ENCODE measurements at regions not wholly inside any gene's neighbourhood (a gene's known extent, or its start where the extent isn't known, plus 50 kb on each side); places are given as distances from the start of the nearest gene placed in this dataset.

GRCh38 chr3:135756106-135756668 lies 209.3 kb upstream of the PPP2R3A start:
- no peak for TF ChIP-seq TAF1 (IDR thresholded peaks at IDR 0.05; ENCODE audit: low read depth)
- TF ChIP-seq REST (IDR thresholded peaks at IDR 0.05; ENCODE audit: low read depth) = no peak
- TF ChIP-seq, protein P1, sequence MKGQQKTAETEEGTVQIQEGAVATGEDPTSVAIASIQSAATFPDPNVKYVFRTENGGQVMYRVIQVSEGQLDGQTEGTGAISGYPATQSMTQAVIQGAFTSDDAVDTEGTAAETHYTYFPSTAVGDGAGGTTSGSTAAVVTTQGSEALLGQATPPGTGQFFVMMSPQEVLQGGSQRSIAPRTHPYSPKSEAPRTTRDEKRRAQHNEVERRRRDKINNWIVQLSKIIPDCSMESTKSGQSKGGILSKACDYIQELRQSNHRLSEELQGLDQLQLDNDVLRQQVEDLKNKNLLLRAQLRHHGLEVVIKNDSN (IDR thresholded peaks at IDR 0.05) = no peak
- TF ChIP-seq RAD21 (IDR thresholded peaks at IDR 0.05; ENCODE audit: low read depth) = no peak
- TF ChIP-seq YY1 (IDR thresholded peaks at IDR 0.05; ENCODE audit: low read depth) = no peak
- no peak for TF ChIP-seq MAX (IDR thresholded peaks at IDR 0.05)
- TF ChIP-seq CREB1 (IDR thresholded peaks at IDR 0.05; ENCODE audit: low read depth) = no peak
- no peak for TF ChIP-seq CEBPB (IDR thresholded peaks at IDR 0.05)
- no peak for TF ChIP-seq NFIC (IDR thresholded peaks at IDR 0.05)
- no peak for TF ChIP-seq EP300 (IDR thresholded peaks at IDR 0.05; ENCODE audit: borderline replicate concordance)
- TF ChIP-seq FOXM1 (IDR thresholded peaks at IDR 0.05; ENCODE audit: borderline replicate concordance, low read depth) = no peak
- TF ChIP-seq ZBTB7A (IDR thresholded peaks at IDR 0.05; ENCODE audit: low read depth) = no peak
- no peak for TF ChIP-seq TCF12 (IDR thresholded peaks at IDR 0.05; ENCODE audit: low read depth)

All from Ishikawa (cell line).